B cell (primary cell): ENCODE measurements at regions not wholly inside any gene's neighbourhood (a gene's known extent, or its start where the extent isn't known, plus 50 kb on each side); places are given as distances from the start of the nearest gene placed in this dataset.

Experiments
- ATAC-seq: fragments of 200-7000 bp; cut with Tn5 transposase; one replicate; pipeline ENCODE4 v1.10.0; 2021; ENCODE audit warnings: low read depth, mild to moderate bottlenecking, moderate number of reproducible peaks, moderate library complexity
- CTCF ChIA-PET: fragments of 350-600 bp; sonication (Branson Sonifier 250); formaldehyde crosslinking; loops from one replicate; lab custom pipeline; 2021; ENCODE audit warnings: antibody characterized with exemption, inconsistent platforms; lab: Charles Lee
- POLR2A ChIA-PET: fragments of 350-600 bp; sonication (Branson Sonifier 250); formaldehyde crosslinking; loops from one replicate; lab custom pipeline; 2021; ENCODE audit warnings: antibody characterized with exemption; lab: Charles Lee
- DNase-seq: peaks from one replicate; pipeline ENCODE4 v3.0.0; 2013
- H2AFZ ChIP-seq: 2 replicates; pipeline ENCODE4 v1.6.1; 2012; ENCODE audit warnings: mild to moderate bottlenecking, low read depth, low read length; ENCODE audit not compliant: insufficient read depth, poor library complexity, severe bottlenecking
- H3K27ac ChIP-seq, 2 donors: 1 replicate in 1 of 2; 2 replicates in 1 of 2; pipeline ENCODE4 v1.5.1; 2012 to 2013; ENCODE audit warnings: low read length in 2 of 2, mild to moderate bottlenecking in 2 of 2, moderate library complexity in 1 of 2
- H3K27me3 ChIP-seq, 4 experiments: fragments of 200-600 bp in 1 of 4; sonication (generic) in 1 of 4; replicated peaks in 1 of 4; 1 replicate in 2 of 4; 2 replicates in 2 of 4; pipeline versions ENCODE4 v1.6.1 to v1.7.0; 2013 to 2016; ENCODE audit warnings: low read length in 3 of 4, mild to moderate bottlenecking in 2 of 4, mixed read lengths in 1 of 4, moderate library complexity in 1 of 4; ENCODE audit not compliant: insufficient read depth in 4 of 4, control insufficient read depth in 3 of 4; ENCODE audit errors: control extremely low read depth in 1 of 4
- H3K36me3 ChIP-seq, 2 experiments: replicated peaks in 1 of 2; 1 replicate in 1 of 2; 2 replicates in 1 of 2; pipeline versions ENCODE4 v1.6.1 to v1.7.1; 2013; ENCODE audit warnings: low read length in 1 of 2; ENCODE audit not compliant: insufficient read depth in 2 of 2, control insufficient read depth in 1 of 2; ENCODE audit errors: control extremely low read depth in 1 of 2, extremely low read depth in 1 of 2
- H3K4me1 ChIP-seq, 2 donors: fragments of 200-600 bp in 1 of 2; sonication (generic) in 1 of 2; 1 replicate in 1 of 2; 2 replicates in 1 of 2; pipeline versions ENCODE4 v1.5.1 to v1.6.1; 2013 to 2017; ENCODE audit warnings: low read length in 2 of 2; ENCODE audit not compliant: control insufficient read depth in 2 of 2, insufficient read depth in 2 of 2
- H3K4me2 ChIP-seq: replicated peaks from 2 replicates; pipeline ENCODE3; 2012; ENCODE audit warnings: mild to moderate bottlenecking, low read depth, low read length; ENCODE audit not compliant: poor library complexity, severe bottlenecking
- H3K4me3 ChIP-seq, 5 experiments: fragments of 200-600 bp in 1 of 5; sonication (generic) in 1 of 5; 1 replicate in 3 of 5; 2 replicates in 2 of 5; pipeline versions ENCODE4 v1.5.1 to v1.7.0; 2011 to 2016; ENCODE audit warnings: low read length in 4 of 5, mild to moderate bottlenecking in 4 of 5, low read depth in 2 of 5, control low read depth in 1 of 5, moderate library complexity in 1 of 5; ENCODE audit not compliant: insufficient read depth in 1 of 5; ENCODE audit errors: control extremely low read depth in 1 of 5, extremely low read depth in 1 of 5
- H3K79me2 ChIP-seq: fragments of 200-600 bp; sonication (generic); one replicate; pipeline ENCODE4 v1.6.0; 2016; ENCODE audit warnings: low read length; ENCODE audit not compliant: control insufficient read depth, insufficient read depth
- H3K9ac ChIP-seq: fragments of 200-600 bp; sonication (generic); 2 replicates; pipeline ENCODE4 v1.6.1; 2017; ENCODE audit warnings: mild to moderate bottlenecking, low read length, moderate library complexity
- H3K9me3 ChIP-seq, 3 donors: one replicate each; pipeline versions ENCODE4 v1.6.1 to v1.7.1; 2013; ENCODE audit warnings: low read length in 2 of 3; ENCODE audit not compliant: control insufficient read depth in 2 of 3, insufficient read depth in 1 of 3; ENCODE audit errors: control extremely low read depth in 1 of 3
- H4K20me1 ChIP-seq: 2 replicates; pipeline ENCODE4 v1.6.0; 2012; ENCODE audit warnings: mild to moderate bottlenecking, low read length; ENCODE audit not compliant: insufficient read depth, control insufficient read depth, poor library complexity, severe bottlenecking
- H3K27ac Mint-ChIP-seq: one replicate; pipeline ENCODE4 v1.8.0; 2021; ENCODE audit warnings: mixed read lengths
- H3K27me3 Mint-ChIP-seq: one replicate; pipeline ENCODE4 v1.8.0; 2021; ENCODE audit warnings: mixed read lengths
- H3K4me1 Mint-ChIP-seq: one replicate; pipeline ENCODE4 v1.8.0; 2021; ENCODE audit warnings: mixed read lengths
- H3K4me3 Mint-ChIP-seq: one replicate; pipeline ENCODE4 v1.8.0; 2021; ENCODE audit warnings: mixed read lengths
- H3K9me3 Mint-ChIP-seq: one replicate; pipeline ENCODE4 v1.8.0; 2022; ENCODE audit warnings: mixed read lengths; ENCODE audit not compliant: insufficient read depth
- EZH2 ChIP-seq: IDR thresholded peaks from 2 replicates; pipeline ENCODE4 v1.6.1; 2012; ENCODE audit warnings: borderline replicate concordance, low read depth, mild to moderate bottlenecking, moderate library complexity, low read length; ENCODE audit not compliant: insufficient read depth, poor library complexity, severe bottlenecking
- WGBS: methylation state at CpG from one replicate; pipeline ENCODE4 v1.1.5; 2013; ENCODE audit warnings: missing lambda C conversion rate; ENCODE audit not compliant: insufficient coverage; 5-methylcytosine and 5-hydroxymethylcytosine counted together
- intact Hi-C: fragments of 100-400 bp; cut with micrococcal nuclease; formaldehyde crosslinking; loops from one replicate; pipeline ENCODE4 v1.10.0; 2022
- TF ChIP-seq, protein P1 (sequence below): fragments of 200-600 bp; IDR thresholded peaks from one replicate; pipeline ENCODE4 v1.8.0; 2022; ENCODE audit warnings: antibody characterized with exemption, mild to moderate bottlenecking

DNA sequence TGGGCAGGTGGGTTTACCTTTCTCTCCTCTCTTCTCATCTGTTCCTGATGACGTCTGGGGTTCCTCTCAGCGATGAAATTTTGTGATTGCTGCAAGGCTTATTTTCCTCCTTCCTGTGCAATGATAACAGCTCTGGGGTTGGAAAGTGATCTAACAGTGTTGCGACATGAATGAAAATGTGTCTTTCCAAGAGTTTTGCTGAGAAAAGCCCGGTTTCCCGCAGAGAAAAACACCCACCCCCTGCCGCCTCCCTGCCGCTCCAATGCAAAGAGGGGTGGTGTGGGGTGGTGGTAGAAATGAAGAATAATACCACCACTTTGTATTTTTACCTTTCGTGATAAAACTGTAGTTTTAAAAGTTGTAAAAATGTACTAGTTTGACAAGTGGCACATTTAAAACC, 232.0 kb downstream of the OLFM4 start:
- intact Hi-C loops: no loop called here
- DNase-seq (no peak), ATAC-seq (no peak)
- no peak overlapping the region for H3K27ac ChIP-seq
- Mint-ChIP-seq H3K27me3 (no peaks in the 10 kb centered on the region), H3K27ac (no peak overlapping the region), H3K4me1 (no peaks in the 10 kb centered on the region), H3K9me3 (no peaks in the 10 kb centered on the region), H3K4me3 (no peak overlapping the region)
- no peak overlapping the region for H3K9ac ChIP-seq
- H3K27me3 ChIP-seq: no peaks in the 10 kb centered on the region
- no peak overlapping the region for H3K4me3 ChIP-seq
- no peaks in the 10 kb centered on the region for H3K4me1 ChIP-seq
- POLR2A ChIA-PET: no interaction called here
- TF ChIP-seq EZH2: no peak
- TF ChIP-seq, protein P1, sequence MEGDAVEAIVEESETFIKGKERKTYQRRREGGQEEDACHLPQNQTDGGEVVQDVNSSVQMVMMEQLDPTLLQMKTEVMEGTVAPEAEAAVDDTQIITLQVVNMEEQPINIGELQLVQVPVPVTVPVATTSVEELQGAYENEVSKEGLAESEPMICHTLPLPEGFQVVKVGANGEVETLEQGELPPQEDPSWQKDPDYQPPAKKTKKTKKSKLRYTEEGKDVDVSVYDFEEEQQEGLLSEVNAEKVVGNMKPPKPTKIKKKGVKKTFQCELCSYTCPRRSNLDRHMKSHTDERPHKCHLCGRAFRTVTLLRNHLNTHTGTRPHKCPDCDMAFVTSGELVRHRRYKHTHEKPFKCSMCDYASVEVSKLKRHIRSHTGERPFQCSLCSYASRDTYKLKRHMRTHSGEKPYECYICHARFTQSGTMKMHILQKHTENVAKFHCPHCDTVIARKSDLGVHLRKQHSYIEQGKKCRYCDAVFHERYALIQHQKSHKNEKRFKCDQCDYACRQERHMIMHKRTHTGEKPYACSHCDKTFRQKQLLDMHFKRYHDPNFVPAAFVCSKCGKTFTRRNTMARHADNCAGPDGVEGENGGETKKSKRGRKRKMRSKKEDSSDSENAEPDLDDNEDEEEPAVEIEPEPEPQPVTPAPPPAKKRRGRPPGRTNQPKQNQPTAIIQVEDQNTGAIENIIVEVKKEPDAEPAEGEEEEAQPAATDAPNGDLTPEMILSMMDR: no peak
- CTCF ChIA-PET: interaction anchor here (2.9 kb wide), 1 partner anchor 10 kb away, joined by 26 read pairs; no protein-coding TSS in a partner anchor
- no peaks in the 10 kb centered on the region for H4K20me1 ChIP-seq
- H3K9me3 ChIP-seq: peaks cover 0 to 5% (median 0%) of the 10 kb centered on the region in 3 donors
- no CpG with 5 or more reads among the region's 8 CpGs for WGBS
- no peaks in the 10 kb centered on the region for H3K79me2 ChIP-seq
- no peak overlapping the region for H3K4me2 ChIP-seq
- no peak overlapping the region for H2AFZ ChIP-seq
- H3K36me3 ChIP-seq: no peaks in the 10 kb centered on the region

- H3K79me2 ChIP-seq: no peaks in the 10 kb centered on the region
- TF ChIP-seq EZH2: no peak
- TF ChIP-seq, protein P1: no peak
- no peak overlapping the region for H3K9ac ChIP-seq
- H3K36me3 ChIP-seq: no peaks in the 10 kb centered on the region
- intact Hi-C loops: no loop called here
- H3K27ac ChIP-seq: no peak overlapping the region
- no peaks in the 10 kb centered on the region for H3K9me3 ChIP-seq
- H3K4me2 ChIP-seq: no peak overlapping the region
- no peaks in the 10 kb centered on the region for H4K20me1 ChIP-seq
- Mint-ChIP-seq H3K27me3 (no peaks in the 10 kb centered on the region), H3K4me3 (no peak overlapping the region), H3K9me3 (no peaks in the 10 kb centered on the region), H3K27ac (no peak overlapping the region), H3K4me1 (no peaks in the 10 kb centered on the region)
- H2AFZ ChIP-seq: no peak overlapping the region
- POLR2A ChIA-PET: no interaction called here
- CTCF ChIA-PET: no interaction called here
- H3K27me3 ChIP-seq: no peaks in the 10 kb centered on the region
- no peak for DNase-seq
- no peaks in the 10 kb centered on the region for H3K4me1 ChIP-seq
- H3K4me3 ChIP-seq: no peak overlapping the region
- no peak for ATAC-seq
Measured at GRCh38 chr13:53264751-53265385, 236.3 kb downstream of the OLFM4 start.
